Left ventricle myocardium inferior (tissue), 1 donor: ENCODE measurements at regions not wholly inside any gene's neighbourhood (a gene's known extent, or its start where the extent isn't known, plus 50 kb on each side); places are given as distances from the start of the nearest gene placed in this dataset.

Source experiments
- DNase-seq: peaks from one replicate; pipeline ENCODE4 v3.0.0-alpha.2; 2020
- H3K27ac ChIP-seq: fragments of 200-600 bp; replicated peaks from 2 replicates; pipeline ENCODE4 v1.8.0; 2021
- H3K27me3 ChIP-seq: fragments of 200-600 bp; 2 replicates; pipeline ENCODE4 v1.8.0; 2021; ENCODE audit warnings: low read depth
- H3K36me3 ChIP-seq: fragments of 200-600 bp; 2 replicates; pipeline ENCODE4 v1.8.0; 2021
- H3K4me1 ChIP-seq: fragments of 200-600 bp; 2 replicates; pipeline ENCODE4 v1.8.0; 2021
- H3K4me3 ChIP-seq: fragments of 200-600 bp; 2 replicates; pipeline ENCODE4 v1.8.0; 2021; ENCODE audit warnings: mild to moderate bottlenecking, moderate library complexity
- H3K9me3 ChIP-seq: fragments of 200-600 bp; replicated peaks from 2 replicates; pipeline ENCODE4 v1.8.0; 2021
- intact Hi-C: fragments of 100-400 bp; cut with micrococcal nuclease; formaldehyde crosslinking; loops from one replicate; pipeline ENCODE4 v1.11.0; 2022
- TF ChIP-seq, protein P1 (sequence below): fragments of 200-600 bp; IDR thresholded peaks from 2 replicates; pipeline ENCODE4 v1.8.0; 2021; ENCODE audit warnings: antibody characterized with exemption, mild to moderate bottlenecking, borderline replicate concordance
- donor health status: DM: no; HTN: yes; CAD: no; lungs with severe emphysema.

DNA sequence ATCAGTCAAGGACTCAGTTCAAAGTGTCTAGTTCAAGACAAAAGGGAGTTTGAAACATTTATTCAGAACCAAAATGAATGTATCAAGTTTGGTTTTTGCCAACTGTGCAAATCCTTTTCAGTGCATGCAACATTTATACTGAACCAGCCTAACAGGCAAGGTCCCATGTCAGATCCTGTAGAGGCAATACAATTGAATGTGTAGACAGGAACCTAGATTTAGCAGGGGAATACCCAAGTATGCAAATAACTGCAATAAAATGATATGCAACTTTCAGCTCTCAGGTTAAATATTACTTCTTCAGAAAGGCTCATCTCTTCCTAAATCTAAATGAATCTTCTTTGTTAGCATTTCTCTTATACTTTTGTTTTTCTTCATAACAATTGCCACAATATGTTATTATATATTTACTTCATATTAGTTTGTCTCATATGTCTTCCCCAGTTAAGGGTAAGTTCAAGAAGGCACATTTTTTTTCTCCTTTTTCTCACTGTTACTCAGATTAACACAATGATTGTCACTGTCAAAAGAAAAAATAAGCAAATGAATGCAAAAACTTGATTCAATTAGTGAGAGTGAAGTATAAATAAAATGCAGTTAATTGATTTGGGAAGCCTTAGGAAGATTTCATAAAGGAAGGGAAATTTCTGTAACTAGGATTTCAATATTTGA is 163.9 kb upstream of the RASA1 start:
- H3K9me3 ChIP-seq = no peaks in the 10 kb centered on the region
- TF ChIP-seq, protein P1, sequence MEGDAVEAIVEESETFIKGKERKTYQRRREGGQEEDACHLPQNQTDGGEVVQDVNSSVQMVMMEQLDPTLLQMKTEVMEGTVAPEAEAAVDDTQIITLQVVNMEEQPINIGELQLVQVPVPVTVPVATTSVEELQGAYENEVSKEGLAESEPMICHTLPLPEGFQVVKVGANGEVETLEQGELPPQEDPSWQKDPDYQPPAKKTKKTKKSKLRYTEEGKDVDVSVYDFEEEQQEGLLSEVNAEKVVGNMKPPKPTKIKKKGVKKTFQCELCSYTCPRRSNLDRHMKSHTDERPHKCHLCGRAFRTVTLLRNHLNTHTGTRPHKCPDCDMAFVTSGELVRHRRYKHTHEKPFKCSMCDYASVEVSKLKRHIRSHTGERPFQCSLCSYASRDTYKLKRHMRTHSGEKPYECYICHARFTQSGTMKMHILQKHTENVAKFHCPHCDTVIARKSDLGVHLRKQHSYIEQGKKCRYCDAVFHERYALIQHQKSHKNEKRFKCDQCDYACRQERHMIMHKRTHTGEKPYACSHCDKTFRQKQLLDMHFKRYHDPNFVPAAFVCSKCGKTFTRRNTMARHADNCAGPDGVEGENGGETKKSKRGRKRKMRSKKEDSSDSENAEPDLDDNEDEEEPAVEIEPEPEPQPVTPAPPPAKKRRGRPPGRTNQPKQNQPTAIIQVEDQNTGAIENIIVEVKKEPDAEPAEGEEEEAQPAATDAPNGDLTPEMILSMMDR = no peak

DNA sequence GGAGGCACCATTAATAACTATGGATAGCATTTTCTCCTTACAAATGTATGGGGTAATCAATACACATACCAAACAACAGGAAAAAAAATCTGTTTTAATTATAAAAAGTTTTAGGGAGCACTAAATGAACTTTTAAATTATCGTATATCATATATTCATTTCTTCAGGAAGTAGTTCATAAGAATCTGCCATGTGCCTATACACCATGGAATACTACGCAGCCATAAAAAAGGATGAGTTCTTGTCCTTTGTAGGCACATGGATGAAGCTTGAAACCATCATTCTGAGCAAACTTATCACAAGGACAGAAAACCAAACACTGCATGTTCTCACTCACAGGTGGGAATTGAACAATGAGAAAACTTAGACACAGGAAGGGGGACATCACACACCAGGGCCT is 162.1 kb upstream of the RASA1 start:
- no peak overlapping the region for H3K4me3 ChIP-seq
- no peaks in the 10 kb centered on the region for H3K4me1 ChIP-seq
- no peaks in the 10 kb centered on the region for H3K9me3 ChIP-seq
- intact Hi-C loops = no loop called here
- TF ChIP-seq, protein P1 = no peak
- no peaks in the 10 kb centered on the region for H3K27me3 ChIP-seq
- H3K27ac ChIP-seq = no peak overlapping the region
- DNase-seq = no peak
- no peaks in the 10 kb centered on the region for H3K36me3 ChIP-seq

More for the DNA sequence above, 163.9 kb upstream of the RASA1 start:
- no peak overlapping the region for H3K27ac ChIP-seq
- no peaks in the 10 kb centered on the region for H3K4me1 ChIP-seq
- no peaks in the 10 kb centered on the region for H3K27me3 ChIP-seq
- no peak overlapping the region for H3K4me3 ChIP-seq
- intact Hi-C loops = no loop called here
- H3K36me3 ChIP-seq = no peaks in the 10 kb centered on the region
- DNase-seq = no peak

DNA sequence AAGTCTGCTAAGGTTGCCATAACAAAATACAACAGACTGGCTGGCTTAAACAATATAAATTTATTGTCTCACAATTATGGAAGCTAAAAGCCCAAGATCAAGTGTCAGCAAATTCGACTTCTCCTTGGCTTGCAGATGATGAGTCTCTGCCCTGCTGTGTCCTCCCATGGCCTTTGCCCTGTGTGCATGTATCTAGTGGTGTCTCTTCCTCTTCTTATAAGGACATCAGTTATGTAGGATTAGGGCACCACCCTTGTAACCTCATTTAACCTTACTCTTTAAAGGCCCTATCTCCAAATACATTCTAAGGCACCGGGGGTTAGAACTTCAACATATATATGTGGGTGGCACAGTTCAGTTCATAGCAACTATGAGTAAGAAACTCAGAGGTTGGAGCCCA is 157.9 kb upstream of the RASA1 start:
- H3K9me3 ChIP-seq = no peaks in the 10 kb centered on the region
- DNase-seq = no peak
- H3K4me3 ChIP-seq = no peak overlapping the region
- TF ChIP-seq, protein P1 = no peak
- H3K4me1 ChIP-seq = no peaks in the 10 kb centered on the region
- H3K27ac ChIP-seq = no peak overlapping the region
- intact Hi-C loops = no loop called here
- H3K36me3 ChIP-seq = no peaks in the 10 kb centered on the region
- H3K27me3 ChIP-seq = no peaks in the 10 kb centered on the region

DNA sequence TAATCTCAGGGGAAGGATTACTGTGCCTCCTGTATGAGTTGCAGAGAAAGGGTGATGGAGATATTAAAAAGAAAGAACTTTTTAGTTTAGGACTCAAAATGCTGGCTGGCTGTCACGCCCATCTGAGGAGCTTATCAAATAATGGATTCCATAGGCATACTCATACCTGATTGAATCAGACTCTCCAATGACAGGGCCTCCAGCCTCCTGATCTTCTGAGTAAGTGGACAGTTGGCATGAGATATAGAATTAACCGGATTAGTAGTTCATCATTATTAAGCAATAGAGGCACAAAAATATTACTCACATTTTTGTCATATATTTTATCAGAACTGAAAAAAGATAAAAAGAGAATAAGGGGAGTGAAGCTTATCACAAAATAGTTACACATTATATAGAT is 157.0 kb upstream of the RASA1 start:
- intact Hi-C loops = no loop called here
- Histone ChIP-seq H3K4me3 (no peak overlapping the region), H3K4me1 (no peaks in the 10 kb centered on the region), H3K27me3 (no peaks in the 10 kb centered on the region), H3K36me3 (no peaks in the 10 kb centered on the region), H3K9me3 (no peaks in the 10 kb centered on the region), H3K27ac (no peak overlapping the region)
- TF ChIP-seq, protein P1 = no peak
- DNase-seq = no peak

DNA sequence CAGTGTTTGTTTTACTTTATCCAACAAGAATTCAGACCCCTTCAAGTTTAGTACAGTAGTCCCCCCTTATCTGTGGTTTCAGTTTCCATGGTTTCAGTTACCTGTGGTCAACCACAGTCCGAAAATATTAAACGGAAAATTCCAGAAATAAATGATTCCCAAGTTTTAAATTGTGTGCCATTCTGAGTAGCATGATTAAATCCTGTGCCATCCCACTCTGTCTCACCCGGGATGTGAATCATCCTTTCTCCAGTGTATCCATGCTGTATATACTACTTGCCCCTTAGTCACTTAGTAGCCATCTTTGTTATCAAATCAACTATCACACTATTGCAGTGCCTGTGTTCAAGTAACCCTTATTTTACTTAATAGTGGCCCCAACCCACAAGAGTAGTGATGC is 153.8 kb upstream of the RASA1 start:
- intact Hi-C loops = no loop called here
- Histone ChIP-seq H3K27ac (no peak overlapping the region), H3K27me3 (no peaks in the 10 kb centered on the region), H3K4me1 (no peaks in the 10 kb centered on the region), H3K36me3 (no peaks in the 10 kb centered on the region), H3K4me3 (no peak overlapping the region), H3K9me3 (no peaks in the 10 kb centered on the region)
- no peak for DNase-seq
- TF ChIP-seq, protein P1 = no peak
